KMS-11 (cell line): ENCODE measurements at regions not wholly inside any gene's neighbourhood (a gene's known extent, or its start where the extent isn't known, plus 50 kb on each side); places are given as distances from the start of the nearest gene placed in this dataset.

Experiments used
- H2AFZ ChIP-seq: fragments of 200-600 bp; sonication (generic); 2 replicates; pipeline ENCODE4 v1.6.1; 2016; ENCODE audit warnings: antibody characterized with exemption, mixed run types, low read depth
- H3K27ac ChIP-seq: fragments of 200-600 bp; sonication (generic); 2 replicates; pipeline ENCODE4 v1.6.1; 2016; ENCODE audit warnings: mild to moderate bottlenecking, mixed run types
- H3K27me3 ChIP-seq: fragments of 200-600 bp; sonication (generic); 2 replicates; pipeline ENCODE4 v1.6.1; 2017; ENCODE audit warnings: mild to moderate bottlenecking, low read depth, mixed run types, moderate library complexity; ENCODE audit not compliant: insufficient read depth
- H3K36me3 ChIP-seq: fragments of 200-600 bp; sonication (generic); 2 replicates; pipeline ENCODE4 v1.6.1; 2017; ENCODE audit warnings: mild to moderate bottlenecking, mixed run types; ENCODE audit not compliant: insufficient read depth
- H3K4me1 ChIP-seq: fragments of 200-600 bp; sonication (generic); 2 replicates; pipeline ENCODE4 v1.6.1; 2016; ENCODE audit warnings: mild to moderate bottlenecking, low read depth, mixed run types; ENCODE audit not compliant: poor library complexity, severe bottlenecking
- H3K4me2 ChIP-seq: fragments of 200-600 bp; sonication (generic); 2 replicates; pipeline ENCODE4 v1.7.0; 2016; ENCODE audit warnings: mild to moderate bottlenecking, mixed run types
- H3K4me3 ChIP-seq: fragments of 200-600 bp; sonication (generic); IDR thresholded peaks from 2 replicates; pipeline ENCODE4 v1.6.1; 2017; ENCODE audit warnings: low read depth, low read length, mixed read lengths; ENCODE audit not compliant: insufficient read depth
- H3K79me2 ChIP-seq: fragments of 200-600 bp; sonication (generic); 2 replicates; pipeline ENCODE4 v1.6.1; 2016; ENCODE audit warnings: low read depth, mixed run types; ENCODE audit not compliant: insufficient read depth
- H3K9ac ChIP-seq: fragments of 200-600 bp; sonication (generic); 2 replicates; pipeline ENCODE4 v1.6.1; 2016; ENCODE audit warnings: mild to moderate bottlenecking, mixed run types
- H4K20me1 ChIP-seq: fragments of 200-600 bp; sonication (generic); 2 replicates; pipeline ENCODE4 v1.6.1; 2016; ENCODE audit warnings: mild to moderate bottlenecking, mixed run types; ENCODE audit not compliant: insufficient read depth
- CTCF ChIP-seq: fragments of 200-600 bp; sonication (generic); conservative IDR thresholded peaks from 2 replicates; pipeline ENCODE4 v1.6.1; 2017; ENCODE audit warnings: low read depth, mild to moderate bottlenecking, antibody characterized with exemption, low read length, moderate library complexity, mixed read lengths

DNA sequence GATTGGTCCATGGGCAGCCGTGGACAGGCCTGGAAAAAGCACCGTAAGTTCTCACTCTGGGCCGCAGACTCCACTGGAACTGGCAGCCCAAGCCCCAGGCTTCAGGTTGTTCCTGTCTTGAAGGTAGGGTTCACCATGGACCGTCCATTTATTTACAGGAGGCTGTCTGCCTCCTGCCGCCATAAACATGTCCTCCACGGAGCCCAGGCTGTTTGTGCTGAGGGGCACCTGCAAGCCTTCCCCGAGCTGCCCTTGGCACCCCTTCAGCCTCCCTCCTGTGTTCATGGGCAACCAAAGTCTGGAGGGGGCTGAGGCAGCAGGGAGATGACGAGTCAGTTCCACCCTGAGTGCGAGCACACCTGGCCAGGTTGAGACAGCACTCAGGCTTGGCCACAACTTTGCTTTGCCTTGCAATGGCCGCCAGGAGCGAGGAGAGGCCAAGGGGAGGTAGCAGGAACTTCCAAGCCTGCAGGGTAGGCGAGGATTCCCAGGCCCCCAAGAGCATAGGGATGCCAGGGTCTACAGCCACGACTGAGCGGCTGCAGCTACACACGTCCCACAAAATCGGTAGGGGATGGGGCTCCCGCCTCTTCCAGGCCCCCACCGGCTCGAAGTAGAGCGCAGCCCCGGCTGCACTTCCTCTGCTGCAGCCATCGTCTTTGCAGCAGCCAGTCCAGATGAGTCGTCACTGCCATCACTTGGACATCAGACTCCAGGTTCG is 1625.6 kb upstream of the ACO1 start:
- Histone ChIP-seq H3K27ac (no peak overlapping the region), H3K4me3 (no peak overlapping the region), H3K4me1 (peaks cover 20% of the 10 kb centered on the region), H3K9ac (no peak overlapping the region), H2AFZ (no peak overlapping the region), H3K36me3 (no peaks in the 10 kb centered on the region), H3K79me2 (no peaks in the 10 kb centered on the region), H3K4me2 (no peak overlapping the region), H3K27me3 (no peaks in the 10 kb centered on the region), H4K20me1 (no peaks in the 10 kb centered on the region)
- no peak for TF ChIP-seq CTCF

DNA sequence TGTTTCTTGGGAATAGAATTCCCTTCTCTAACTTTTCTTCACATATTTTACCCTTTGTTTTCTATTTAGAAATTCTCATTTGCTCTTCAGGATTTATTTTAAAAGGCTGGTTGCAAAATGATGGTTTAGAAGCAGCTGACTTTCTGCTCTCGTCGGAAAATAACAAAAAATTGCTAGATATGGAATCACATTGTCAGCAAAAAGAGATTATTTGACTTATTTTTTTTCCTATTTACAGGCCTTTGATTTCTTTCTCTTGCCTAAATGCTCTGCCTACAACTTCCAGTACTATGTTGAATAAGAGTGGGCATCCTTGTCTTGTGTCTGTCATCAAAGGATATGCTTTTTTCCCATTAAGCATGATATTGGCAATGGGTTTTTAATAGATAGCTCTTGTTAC is 1619.1 kb upstream of the ACO1 start:
- no peak for TF ChIP-seq CTCF

DNA sequence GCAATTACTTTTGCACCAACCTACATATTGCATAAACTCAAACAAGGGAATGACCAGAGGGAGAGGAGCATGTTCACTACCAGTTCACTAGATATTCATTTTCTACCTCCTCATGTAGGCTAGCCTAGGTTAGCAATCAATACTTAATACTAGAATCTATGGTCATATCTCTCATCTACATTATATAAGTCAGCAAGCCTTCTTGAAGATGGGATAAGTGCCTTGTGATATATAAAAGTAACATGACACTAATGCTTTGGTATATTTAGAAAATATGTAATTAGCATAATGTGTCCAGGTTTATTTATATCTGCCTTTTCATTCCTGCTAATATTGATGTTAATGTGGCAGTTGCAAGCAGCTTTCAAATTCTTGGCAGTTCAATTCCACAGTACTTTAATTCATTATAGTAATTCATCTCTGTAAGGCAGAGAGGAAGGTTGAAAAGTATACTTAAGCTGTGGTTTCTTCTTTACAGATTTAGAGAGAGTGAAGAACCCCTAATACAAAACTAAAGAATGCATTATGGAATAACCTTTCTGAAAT is 1613.2 kb upstream of the ACO1 start:
- Histone ChIP-seq H4K20me1 (no peaks in the 10 kb centered on the region), H3K36me3 (no peaks in the 10 kb centered on the region), H3K9ac (no peak overlapping the region), H2AFZ (no peak overlapping the region), H3K27ac (no peak overlapping the region), H3K27me3 (no peaks in the 10 kb centered on the region), H3K4me3 (no peak overlapping the region), H3K79me2 (no peaks in the 10 kb centered on the region), H3K4me2 (no peak overlapping the region), H3K4me1 (no peaks in the 10 kb centered on the region)
- no peak for TF ChIP-seq CTCF

More for the DNA sequence above, 1619.1 kb upstream of the ACO1 start:
- no peaks in the 10 kb centered on the region for H3K27me3 ChIP-seq
- no peak overlapping the region for H3K4me2 ChIP-seq
- no peaks in the 10 kb centered on the region for H3K79me2 ChIP-seq
- H3K27ac ChIP-seq = no peak overlapping the region
- no peak overlapping the region for H3K4me3 ChIP-seq
- no peak overlapping the region for H2AFZ ChIP-seq
- H3K9ac ChIP-seq = no peak overlapping the region
- no peaks in the 10 kb centered on the region for H4K20me1 ChIP-seq
- no peaks in the 10 kb centered on the region for H3K4me1 ChIP-seq
- no peaks in the 10 kb centered on the region for H3K36me3 ChIP-seq

DNA sequence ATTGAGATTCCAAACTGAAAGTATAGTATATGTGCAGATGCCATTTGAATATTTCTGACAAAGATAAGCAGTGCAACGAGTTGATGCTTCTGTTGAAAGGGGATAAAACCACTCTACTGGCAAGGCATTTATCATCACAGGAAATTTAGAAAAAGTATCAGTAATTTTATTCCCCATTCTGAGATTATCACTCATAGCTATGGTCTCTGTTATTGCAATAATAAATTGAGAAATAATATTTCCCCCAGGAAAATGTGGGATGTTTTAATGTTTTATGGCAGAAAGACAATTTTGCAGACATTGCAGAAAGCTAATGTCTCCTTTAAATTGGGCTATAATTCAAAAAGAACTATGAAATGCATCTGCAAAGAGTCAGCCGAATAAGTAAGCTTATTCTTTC is 1612.7 kb upstream of the ACO1 start:
- no peak overlapping the region for H3K27ac ChIP-seq
- H3K9ac ChIP-seq = no peak overlapping the region
- H4K20me1 ChIP-seq = no peaks in the 10 kb centered on the region
- no peaks in the 10 kb centered on the region for H3K27me3 ChIP-seq
- no peak overlapping the region for H3K4me3 ChIP-seq
- no peaks in the 10 kb centered on the region for H3K4me1 ChIP-seq
- TF ChIP-seq CTCF = no peak
- no peaks in the 10 kb centered on the region for H3K36me3 ChIP-seq
- H3K4me2 ChIP-seq = no peak overlapping the region
- no peak overlapping the region for H2AFZ ChIP-seq
- no peaks in the 10 kb centered on the region for H3K79me2 ChIP-seq
